PC-9 (cell line): ENCODE measurements at regions not wholly inside any gene's neighbourhood (a gene's known extent, or its start where the extent isn't known, plus 50 kb on each side); places are given as distances from the start of the nearest gene placed in this dataset.

Experiments
- BruUV-seq: library from RNA; stranded (reverse); fragments of 400-500 nt; replicated peaks from 2 replicates; lab custom pipeline; 2021; lab: Mats Ljungman, UMichigan
- CTCF ChIA-PET: fragments of 300-600 bp; sonication (Branson Sonifier 250); formaldehyde crosslinking; loops from one replicate; lab custom pipeline; 2022; ENCODE audit warnings: antibody characterized with exemption; lab: Charles Lee
- POLR2A ChIA-PET: fragments of 300-600 bp; sonication (Branson Sonifier 250); formaldehyde crosslinking; loops from one replicate; lab custom pipeline; 2022; ENCODE audit warnings: antibody characterized with exemption; ENCODE audit not compliant: unreplicated experiment; lab: Charles Lee
- DNase-seq, 2 experiments: peaks; one replicate each; pipeline versions ENCODE4 v3.0.0 to v3.0.0-alpha.2; 2015 to 2022; ENCODE audit warnings: mixed read lengths in 1 of 2
- H2AFZ ChIP-seq: fragments of 200-600 bp; sonication (generic); 2 replicates; pipeline ENCODE4 v1.8.1; 2017; ENCODE audit warnings: antibody characterized with exemption
- H3F3A ChIP-seq: fragments of 200-600 bp; sonication (generic); 2 replicates; pipeline ENCODE4 v1.8.1; 2017; ENCODE audit warnings: antibody characterized with exemption, mild to moderate bottlenecking, low read depth; ENCODE audit not compliant: insufficient read depth
- H3K27ac ChIP-seq: fragments of 200-600 bp; sonication (generic); 2 replicates; pipeline ENCODE4 v1.6.1; 2016; ENCODE audit warnings: mixed run types
- H3K27me3 ChIP-seq: fragments of 200-600 bp; sonication (generic); 2 replicates; pipeline ENCODE4 v1.6.1; 2016; ENCODE audit warnings: low read depth, mixed run types; ENCODE audit not compliant: insufficient read depth
- H3K36me3 ChIP-seq: fragments of 200-600 bp; sonication (generic); 2 replicates; pipeline ENCODE4 v1.6.1; 2016; ENCODE audit warnings: low read depth, mixed run types
- H3K4me1 ChIP-seq: fragments of 200-600 bp; sonication (generic); replicated peaks from 2 replicates; pipeline ENCODE4 v1.6.1; 2016; ENCODE audit warnings: mixed run types; ENCODE audit not compliant: insufficient read depth
- H3K4me2 ChIP-seq: fragments of 200-600 bp; sonication (generic); 2 replicates; pipeline ENCODE4 v1.6.1; 2017; ENCODE audit warnings: mixed run types
- H3K4me3 ChIP-seq: fragments of 200-600 bp; sonication (generic); 2 replicates; pipeline ENCODE4 v1.6.1; 2016; ENCODE audit warnings: mixed run types
- H3K79me2 ChIP-seq: fragments of 200-600 bp; sonication (generic); 2 replicates; pipeline ENCODE4 v1.6.1; 2017; ENCODE audit warnings: low read depth, mixed run types
- H3K9me2 ChIP-seq: fragments of 200-600 bp; sonication (generic); 2 replicates; pipeline ENCODE4 v1.8.1; 2017; ENCODE audit warnings: mild to moderate bottlenecking; ENCODE audit not compliant: insufficient read depth
- H3K9me3 ChIP-seq: fragments of 200-600 bp; sonication (generic); 2 replicates; pipeline ENCODE4 v1.8.1; 2016; ENCODE audit warnings: low read depth; ENCODE audit not compliant: insufficient read depth
- H4K20me1 ChIP-seq: fragments of 200-600 bp; sonication (generic); 2 replicates; pipeline ENCODE4 v1.8.1; 2017; ENCODE audit not compliant: insufficient read depth
- CTCF ChIP-seq: fragments of 200-600 bp; sonication (generic); conservative IDR thresholded peaks from 2 replicates; pipeline ENCODE4 v1.6.1; 2017; ENCODE audit warnings: mixed run types, antibody characterized with exemption, mild to moderate bottlenecking, moderate library complexity
- EZH2 ChIP-seq: fragments of 200-600 bp; sonication (generic); IDR thresholded peaks from 2 replicates; pipeline ENCODE4 v1.8.0; 2017; ENCODE audit warnings: antibody characterized with exemption, low read depth
- intact Hi-C: fragments of 100-400 bp; cut with micrococcal nuclease; formaldehyde crosslinking; loops from one replicate; pipeline ENCODE4 v1.10.0; 2022; ENCODE audit not compliant: unreplicated experiment

- intact Hi-C loops, result no loop called here
- CTCF ChIA-PET, result no interaction called here
- TF ChIP-seq EZH2, result no peak
- TF ChIP-seq CTCF, result no peak
These were observed 112.7 kb upstream of the TNFAIP3 start for GRCh38 chr6:137754366-137754765.

GRCh38 chr6:137754866-137755265 lies 112.2 kb upstream of the TNFAIP3 start:
- H3K4me1 ChIP-seq, result 0 out of 2 replicates have a peak, but pooled peaks cover 6% of the 10 kb centered on the region
- no peaks in the 10 kb centered on the region for H3K9me3 ChIP-seq
- H3K9me2 ChIP-seq, result no peaks in the 10 kb centered on the region
- BruUV-seq, result no TSS peak
- no peak overlapping the region for H3K4me3 ChIP-seq
- intact Hi-C loops, result no loop called here
- no peak overlapping the region for H3K27ac ChIP-seq
- H3F3A ChIP-seq, result no peaks in the 10 kb centered on the region
- ChIA-PET POLR2A (interaction anchor here (0.7 kb wide), 1 partner anchor 10 kb away, joined by 3 read pairs; no protein-coding TSS in a partner anchor), CTCF (no interaction called here)
- no peak overlapping the region for H2AFZ ChIP-seq
- no peak for DNase-seq
- no peaks in the 10 kb centered on the region for H4K20me1 ChIP-seq
- TF ChIP-seq CTCF (no peak), EZH2 (no peak)
- no peaks in the 10 kb centered on the region for H3K27me3 ChIP-seq
- no peak overlapping the region for H3K4me2 ChIP-seq
- H3K79me2 ChIP-seq, result no peaks in the 10 kb centered on the region
- H3K36me3 ChIP-seq, result no peaks in the 10 kb centered on the region

More at GRCh38 chr6:137754366-137754765, 112.7 kb upstream of the TNFAIP3 start:
- no peak for DNase-seq
- Histone ChIP-seq H3K4me1 (0 out of 2 replicates have a peak, but pooled peaks cover 6% of the 10 kb centered on the region), H3K9me3 (no peaks in the 10 kb centered on the region), H3K79me2 (no peaks in the 10 kb centered on the region), H4K20me1 (no peaks in the 10 kb centered on the region), H3K4me2 (no peak overlapping the region), H3F3A (no peaks in the 10 kb centered on the region), H2AFZ (no peak overlapping the region), H3K4me3 (no peak overlapping the region), H3K27me3 (no peaks in the 10 kb centered on the region), H3K9me2 (no peaks in the 10 kb centered on the region), H3K27ac (no peak overlapping the region), H3K36me3 (no peaks in the 10 kb centered on the region)
- BruUV-seq, result no TSS peak
- POLR2A ChIA-PET, result no interaction called here

- Histone ChIP-seq H3K9me3 (no peaks in the 10 kb centered on the region), H3K27ac (no peak overlapping the region), H3K27me3 (no peaks in the 10 kb centered on the region), H3K4me2 (no peak overlapping the region), H3K4me3 (no peak overlapping the region), H3K79me2 (no peaks in the 10 kb centered on the region), H3F3A (no peaks in the 10 kb centered on the region), H2AFZ (no peak overlapping the region), H4K20me1 (no peaks in the 10 kb centered on the region), H3K36me3 (no peaks in the 10 kb centered on the region), H3K9me2 (no peaks in the 10 kb centered on the region), H3K4me1 (0 out of 2 replicates have a peak, but pooled peaks cover 6% of the 10 kb centered on the region)
- POLR2A ChIA-PET, result interaction anchor here (0.7 kb wide), 1 partner anchor 10 kb away, joined by 3 read pairs; no protein-coding TSS in a partner anchor
- TF ChIP-seq EZH2, result no peak
- no peak for TF ChIP-seq CTCF
- DNase-seq, result no peak
- CTCF ChIA-PET, result no interaction called here
- intact Hi-C loops, result no loop called here
- BruUV-seq, result no TSS peak
These were observed 111.8 kb upstream of the TNFAIP3 start for GRCh38 chr6:137755284-137755683.
